HG03439 (cell line): ENCODE measurements at regions not wholly inside any gene's neighbourhood (a gene's known extent, or its start where the extent isn't known, plus 50 kb on each side); places are given as distances from the start of the nearest gene placed in this dataset.

ENCODE experiments used
- ATAC-seq: cut with Tn5 transposase; IDR thresholded peaks from one replicate; pipeline ENCODE4 v1.9.1; 2021; ENCODE audit warnings: mild to moderate bottlenecking, moderate library complexity; ENCODE audit not compliant: unreplicated experiment

DNA sequence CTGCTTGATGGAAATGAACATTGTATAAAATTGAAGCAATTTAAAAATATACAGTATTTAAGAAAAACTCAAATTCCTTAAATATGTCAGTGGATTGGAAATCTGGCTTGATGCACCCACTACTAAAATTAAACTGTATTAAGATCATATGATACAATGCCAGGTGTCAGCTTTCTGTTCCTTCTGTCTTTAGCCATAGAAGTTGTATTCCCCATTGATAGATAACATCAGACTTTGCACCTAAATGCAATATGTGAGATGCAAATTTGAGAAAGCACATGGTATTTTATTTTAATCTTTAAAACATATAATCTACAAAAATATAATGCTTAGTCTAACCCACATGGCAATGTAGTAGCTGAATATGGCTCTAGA, 697.4 kb upstream of the WWC1 start:
- no peak for ATAC-seq

DNA sequence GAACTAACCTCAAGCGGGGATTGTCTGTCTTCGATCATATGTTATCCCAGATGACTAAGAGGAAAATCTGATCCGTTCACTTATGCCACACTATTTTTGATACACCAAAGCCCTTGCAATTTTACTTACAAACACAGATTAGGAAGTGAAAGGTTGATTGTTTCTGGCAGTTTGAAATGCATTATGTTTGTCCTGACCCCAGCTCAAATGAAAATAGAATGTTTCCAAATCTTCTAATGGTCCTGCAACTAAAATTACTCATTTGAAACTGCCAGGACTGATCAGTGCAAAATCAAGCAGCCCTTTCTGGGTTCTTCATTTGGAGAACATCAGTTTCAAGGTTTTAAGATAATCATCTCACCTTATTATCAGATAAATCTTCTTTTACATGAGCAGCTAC, 696.7 kb upstream of the WWC1 start:
- ATAC-seq: no peak

DNA sequence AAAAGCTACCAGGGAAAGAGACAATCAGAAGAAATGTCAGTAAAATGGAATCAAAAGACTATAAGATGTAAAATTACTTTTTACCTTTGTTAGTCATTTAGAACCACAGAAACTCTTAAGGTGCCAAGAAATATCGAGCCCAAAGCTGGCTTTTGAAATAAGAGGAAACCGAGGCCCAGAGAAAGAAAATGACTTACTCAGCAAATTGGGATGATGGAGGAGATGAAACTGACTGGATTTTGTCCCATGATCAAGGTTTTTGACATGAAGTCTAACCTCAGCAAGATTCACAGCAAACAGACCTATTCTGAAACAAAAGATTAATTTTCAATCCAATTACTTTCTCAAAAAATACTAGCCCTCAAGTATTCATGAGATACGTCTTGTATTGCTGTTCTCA, 696.2 kb upstream of the WWC1 start:
- ATAC-seq: no peak

DNA sequence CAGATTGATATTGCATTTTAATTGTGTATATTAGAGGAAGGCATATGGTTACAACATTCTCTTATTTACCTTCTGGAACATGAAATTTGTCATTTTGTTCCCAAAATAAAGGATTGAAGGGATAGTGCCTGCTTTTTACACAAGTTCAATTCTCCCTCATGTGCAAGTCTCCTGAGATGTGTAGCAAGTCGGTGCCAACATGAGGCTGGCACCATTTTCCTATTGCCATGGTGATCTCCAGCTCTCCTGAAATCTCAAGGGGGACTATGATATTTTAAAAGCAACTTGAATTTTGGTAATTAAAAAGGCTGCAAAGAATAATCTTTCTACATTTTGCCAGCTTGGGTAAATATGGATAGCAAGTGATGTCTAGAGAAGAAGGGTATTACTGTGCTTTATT, 693.3 kb upstream of the WWC1 start:
- ATAC-seq: no peak

DNA sequence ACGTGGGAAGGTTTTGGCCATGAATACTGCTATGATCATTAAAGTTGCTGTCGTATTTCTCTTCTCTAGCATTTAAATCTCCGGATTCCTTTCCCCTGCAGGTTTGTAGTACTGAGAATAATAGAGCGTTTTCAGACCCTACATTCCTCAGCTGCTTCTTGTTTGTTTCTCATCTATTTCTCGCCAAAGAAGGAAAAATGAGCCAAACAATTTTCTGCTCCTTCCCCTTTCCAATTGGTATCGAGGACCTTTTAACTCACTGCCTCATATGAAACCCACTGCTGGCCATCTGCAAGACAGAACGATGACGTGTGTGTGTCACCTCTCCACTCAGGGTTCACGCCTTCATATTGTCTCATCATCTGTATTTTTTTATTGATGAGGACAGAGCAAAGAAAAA, 689.4 kb upstream of the WWC1 start:
- no peak for ATAC-seq

DNA sequence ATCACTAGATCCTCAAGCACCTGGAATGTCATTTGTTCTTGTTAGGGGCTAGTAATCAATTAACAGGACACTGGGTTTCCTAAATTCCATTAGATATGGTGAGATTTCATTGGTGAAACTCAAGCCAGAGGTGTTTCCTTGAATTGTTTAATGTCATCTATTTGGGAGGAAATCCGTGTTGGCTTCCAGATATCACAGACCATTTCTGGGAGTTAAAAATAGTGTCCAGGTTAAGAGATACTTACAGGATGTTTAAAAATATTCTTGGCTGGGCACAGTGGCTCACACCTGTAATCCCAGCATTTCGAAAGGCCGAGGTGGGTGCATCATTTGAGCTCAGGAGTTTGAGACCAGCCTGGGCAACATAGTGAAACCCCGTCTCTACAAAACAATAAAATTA, 688.3 kb upstream of the WWC1 start:
- ATAC-seq: no peak

DNA sequence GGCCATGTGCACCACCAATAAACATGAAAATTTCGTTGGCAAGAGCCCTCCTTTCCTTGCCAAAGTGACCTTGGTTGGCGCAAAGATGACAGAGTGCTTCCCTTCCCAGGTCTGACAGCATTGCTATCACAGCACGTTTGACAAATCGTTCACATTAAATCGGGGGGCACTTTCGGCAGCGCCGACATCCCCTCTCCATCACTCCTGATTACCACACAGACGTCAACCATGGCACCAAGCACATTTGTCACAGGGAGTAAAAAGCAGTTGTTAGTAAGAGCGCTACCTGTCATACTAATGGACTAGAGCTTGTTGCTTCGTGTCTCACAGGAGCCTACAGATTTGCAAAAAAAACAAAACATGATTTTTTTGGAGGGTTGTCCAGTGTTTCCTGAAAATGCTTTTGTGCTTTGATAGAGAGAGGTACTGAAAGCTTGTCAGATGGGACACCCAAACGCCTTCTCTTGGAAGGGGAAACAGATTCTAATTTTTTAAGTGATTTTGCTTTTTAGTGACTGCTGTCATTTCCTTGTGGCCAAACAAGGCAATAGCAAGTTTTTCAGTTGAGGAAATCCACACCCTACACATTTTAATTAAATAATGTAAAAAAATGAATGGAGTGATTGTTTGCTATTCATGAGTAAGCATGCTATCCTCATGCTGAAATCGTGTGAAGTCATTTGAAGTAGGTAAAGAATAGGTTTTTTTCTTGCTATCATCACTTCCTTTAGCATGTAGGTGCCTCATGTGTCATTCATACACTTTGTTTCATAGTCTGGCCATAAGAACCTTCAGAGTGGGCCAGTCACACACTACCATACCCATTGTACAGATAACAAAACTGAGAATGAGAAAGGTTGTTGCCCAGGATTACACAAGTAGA, 682.8 kb upstream of the WWC1 start:
- no peak for ATAC-seq

DNA sequence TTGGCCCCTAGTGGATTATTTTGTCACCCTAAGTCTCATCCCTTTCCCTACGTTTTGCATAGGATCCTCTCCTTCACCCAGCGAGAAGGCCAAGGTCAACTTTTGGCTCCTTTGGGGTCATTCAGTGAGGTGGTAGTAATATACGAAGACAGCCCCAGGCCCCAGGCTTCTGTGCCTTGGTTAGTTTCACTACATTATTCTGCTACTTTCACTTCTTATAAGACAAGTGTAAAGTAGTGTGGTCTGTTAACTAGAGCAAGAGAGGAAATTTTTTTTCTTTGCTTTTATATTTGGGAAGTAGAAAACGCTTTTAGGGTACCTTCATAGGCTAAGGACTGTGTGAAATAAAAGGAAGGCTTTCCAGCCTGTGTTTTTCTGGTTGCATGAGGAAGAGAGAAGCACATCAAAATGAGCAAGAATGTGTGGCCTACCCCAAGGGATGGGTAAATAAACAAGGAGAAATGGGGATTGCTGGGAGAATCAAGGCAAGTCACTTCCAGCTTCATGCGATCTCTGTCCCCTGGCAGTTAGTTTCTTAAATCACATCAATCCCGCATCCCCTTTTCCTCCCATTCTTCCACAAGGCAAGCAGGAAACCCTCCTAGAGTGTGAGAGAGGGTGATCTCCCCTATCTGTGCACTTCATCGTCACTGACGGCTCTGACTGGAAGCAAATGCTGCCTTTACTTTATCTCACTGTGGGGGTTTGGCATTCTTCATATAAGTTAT, 677.0 kb upstream of the WWC1 start:
- ATAC-seq: no peak

DNA sequence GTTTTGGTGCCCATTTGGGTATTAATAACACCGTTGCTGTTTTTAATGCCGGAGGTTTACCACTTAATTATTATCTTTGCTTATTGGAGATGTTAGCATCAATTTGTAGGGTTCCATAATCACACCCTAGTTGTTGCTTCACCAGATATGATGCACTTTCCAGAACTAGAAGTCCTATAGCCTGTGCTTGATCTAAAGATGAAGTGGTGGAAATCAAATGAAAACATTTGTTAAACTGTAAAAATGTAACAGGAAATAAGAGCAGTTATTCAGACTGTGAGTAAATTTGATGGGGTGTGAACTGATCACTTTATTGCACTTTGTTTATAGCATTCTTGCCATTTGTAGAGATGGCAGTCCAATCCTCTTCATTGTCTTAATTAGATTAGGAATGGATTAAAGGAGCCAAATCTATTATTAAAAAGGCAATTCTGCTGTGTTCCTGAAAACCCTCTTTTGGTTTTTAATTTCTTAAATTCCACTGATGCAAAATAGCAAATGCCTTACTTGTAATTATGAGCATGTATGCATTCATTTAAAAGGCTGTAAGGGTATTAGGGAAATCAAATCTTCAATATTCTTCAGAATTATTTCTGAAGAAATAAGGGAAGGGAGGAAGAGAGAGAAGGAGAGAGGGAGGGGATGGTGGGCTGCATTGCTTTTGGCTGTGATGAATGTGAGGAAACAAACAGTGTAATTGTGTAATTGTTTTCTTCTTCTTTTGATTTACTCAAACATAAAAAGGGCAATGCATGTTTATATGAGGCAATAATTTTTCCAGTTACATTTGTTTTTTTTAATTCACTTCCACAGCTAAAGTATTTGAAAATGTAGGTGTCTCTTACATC, 675.2 kb upstream of the WWC1 start:
- no peak for ATAC-seq

DNA sequence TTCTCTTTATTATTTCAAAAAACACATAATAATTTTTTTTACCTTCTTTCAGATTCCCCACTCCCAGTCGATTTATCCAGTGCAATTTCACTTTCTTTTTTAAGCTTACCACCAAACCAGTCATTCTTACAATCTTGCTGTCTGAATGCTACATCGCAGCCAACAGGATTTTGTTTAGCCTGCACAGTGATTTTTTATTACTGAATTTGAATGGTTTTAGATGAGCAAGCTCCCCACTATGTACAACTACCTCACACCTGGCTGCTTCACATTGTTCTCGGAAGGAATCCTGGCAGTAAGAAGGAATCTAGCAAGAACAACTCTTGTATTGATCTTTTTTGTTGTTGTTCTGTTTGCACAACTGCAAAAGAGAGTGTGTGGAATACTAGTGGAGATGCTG, 668.1 kb upstream of the WWC1 start:
- ATAC-seq: no peak

DNA sequence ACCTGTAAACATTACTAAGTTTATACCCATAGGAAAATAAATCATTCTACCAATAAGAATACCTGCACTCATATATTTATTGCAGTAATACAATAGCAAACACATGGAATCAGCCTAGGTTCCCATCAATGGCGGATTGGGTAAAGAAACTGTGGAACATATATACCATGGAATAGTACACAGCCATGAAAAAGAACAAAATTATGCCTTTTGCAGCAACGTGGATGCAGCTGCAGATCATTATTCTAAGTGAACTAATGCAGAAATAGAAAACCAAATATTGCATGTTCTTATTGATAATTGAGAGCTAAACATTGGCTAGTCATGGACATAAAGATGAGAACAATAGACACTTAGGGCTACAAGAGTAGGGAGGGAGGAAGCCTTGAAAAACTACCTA, 667.4 kb upstream of the WWC1 start:
- no peak for ATAC-seq

DNA sequence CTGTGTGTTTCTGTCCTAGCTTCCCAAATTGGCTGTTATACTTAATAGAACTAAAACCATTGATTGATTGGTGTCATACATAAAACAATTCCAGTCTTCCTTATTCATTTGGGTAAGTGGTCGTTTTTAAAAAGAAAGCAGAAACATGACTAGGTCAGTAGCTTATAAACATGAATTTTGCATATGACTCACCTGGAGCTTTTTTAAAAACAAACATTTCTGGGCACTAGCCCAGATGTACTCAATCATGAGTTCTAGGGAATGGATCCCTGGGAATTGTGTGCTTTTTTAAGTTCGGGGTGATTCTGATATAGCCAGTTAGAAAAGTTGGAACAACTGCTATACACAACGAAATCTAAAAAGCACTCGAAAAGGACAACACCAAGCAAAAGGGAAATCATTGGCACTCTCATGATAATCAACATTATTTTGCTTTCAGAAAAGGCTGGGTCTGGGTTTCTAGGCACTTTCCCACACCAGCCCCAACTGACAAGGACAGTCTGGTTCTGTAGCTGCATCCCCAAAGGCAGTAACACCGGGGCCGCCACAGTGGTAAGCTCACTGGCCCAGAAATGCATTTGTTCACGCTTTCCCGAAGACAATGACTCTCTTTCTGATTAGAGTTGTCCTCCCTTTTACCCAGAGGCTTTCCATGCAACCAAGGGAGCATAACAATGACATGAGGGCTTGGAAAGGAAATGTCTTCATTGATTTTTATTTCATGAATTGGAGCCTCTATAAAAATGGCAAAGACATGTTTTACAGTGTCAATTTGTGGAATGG, 664.9 kb upstream of the WWC1 start:
- no peak for ATAC-seq

DNA sequence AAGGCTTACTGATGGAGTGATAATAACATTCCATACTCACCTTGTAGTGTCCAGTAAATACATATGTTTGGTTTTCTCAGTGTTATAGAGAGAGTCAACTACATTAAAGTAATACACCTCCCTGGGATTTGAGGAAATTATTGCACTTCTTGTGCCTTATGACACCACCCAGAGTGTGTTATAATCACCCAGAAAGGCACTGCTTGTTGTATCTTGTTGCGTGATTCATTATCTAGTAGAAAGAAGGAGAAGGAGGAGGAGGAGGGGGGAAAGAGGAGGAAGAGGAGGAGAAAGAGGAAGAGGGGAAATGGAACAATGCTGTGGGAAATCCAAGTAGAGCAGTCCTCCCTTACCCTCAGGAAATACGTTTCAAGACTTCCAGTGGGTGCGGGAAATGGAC, 661.8 kb upstream of the WWC1 start:
- ATAC-seq: no peak

DNA sequence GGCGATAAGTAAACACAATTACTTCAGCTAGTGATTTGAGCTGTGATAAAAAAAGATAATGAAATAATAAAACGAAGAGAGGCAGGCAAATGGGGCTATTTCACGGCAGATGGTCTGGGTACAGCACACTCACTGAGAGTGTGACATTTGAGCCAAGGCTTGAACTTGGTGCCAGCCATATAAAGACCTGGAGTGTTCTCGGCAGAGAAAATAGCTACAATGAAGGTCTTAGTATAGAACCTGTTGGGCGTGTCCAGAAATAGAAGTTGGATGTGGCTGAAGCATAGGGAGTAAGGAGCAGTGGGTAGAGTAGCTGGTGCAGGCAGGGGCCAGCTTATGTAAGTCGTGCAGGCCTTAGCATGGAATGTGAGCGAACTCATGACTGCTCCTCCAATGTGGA, 660.3 kb upstream of the WWC1 start:
- no peak for ATAC-seq

DNA sequence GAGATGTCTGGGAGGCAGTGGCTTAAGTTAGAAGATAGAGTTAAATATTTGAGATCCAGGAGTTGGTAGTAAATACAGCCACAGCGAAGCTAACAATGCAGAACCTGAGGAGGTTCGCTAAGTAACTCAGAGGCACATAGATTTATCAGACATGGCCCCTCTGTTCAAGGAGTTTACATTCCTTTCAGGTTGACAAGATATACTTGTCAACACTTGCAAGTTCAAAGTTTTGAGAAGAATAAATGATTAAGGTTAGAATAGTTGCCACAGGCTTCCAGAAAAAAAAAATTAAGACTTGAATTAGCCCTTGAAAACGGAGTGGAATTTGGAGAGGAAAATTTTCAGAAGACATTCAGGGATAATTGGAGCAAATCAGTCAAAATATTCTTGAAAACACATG, 658.3 kb upstream of the WWC1 start:
- no peak for ATAC-seq

DNA sequence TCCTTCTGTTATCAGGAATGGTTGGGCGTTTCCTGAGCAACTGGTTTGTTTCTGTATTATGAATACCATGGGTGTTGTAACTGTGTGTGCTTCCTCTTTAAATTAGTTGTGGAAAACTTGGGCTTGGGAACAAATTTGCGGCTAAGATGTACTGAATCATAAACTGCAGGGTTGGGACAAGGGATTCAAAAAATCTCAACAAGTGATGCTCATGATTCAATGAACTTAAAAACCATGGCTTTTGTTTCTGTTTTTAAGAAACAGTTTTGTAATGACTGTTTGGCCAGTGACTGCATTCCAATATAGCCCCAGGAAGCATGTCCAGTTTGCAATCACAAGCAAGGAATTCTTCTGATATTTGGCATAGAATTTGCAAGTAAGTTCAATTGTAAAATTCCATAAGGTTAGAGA, 657.5 kb upstream of the WWC1 start:
- ATAC-seq: no peak

DNA sequence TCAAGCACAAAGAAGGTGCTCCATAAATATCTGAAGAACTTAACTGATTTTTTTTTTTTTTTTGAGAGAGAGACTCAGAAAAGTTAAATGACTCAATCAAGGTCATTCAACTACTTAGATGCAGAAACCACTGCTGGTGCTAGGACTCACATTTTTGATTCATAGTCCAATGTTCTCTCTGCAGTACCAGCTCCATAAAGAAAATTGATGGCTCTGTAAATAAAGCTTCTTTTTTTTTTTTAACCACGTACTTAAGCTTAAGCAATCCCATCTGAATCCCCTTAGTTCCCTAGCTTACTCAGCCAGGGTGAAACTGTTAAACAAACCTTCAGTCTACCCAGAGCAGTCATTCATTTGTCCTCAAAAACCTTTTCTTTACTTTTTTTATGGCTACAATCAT, 657.0 kb upstream of the WWC1 start:
- no peak for ATAC-seq

DNA sequence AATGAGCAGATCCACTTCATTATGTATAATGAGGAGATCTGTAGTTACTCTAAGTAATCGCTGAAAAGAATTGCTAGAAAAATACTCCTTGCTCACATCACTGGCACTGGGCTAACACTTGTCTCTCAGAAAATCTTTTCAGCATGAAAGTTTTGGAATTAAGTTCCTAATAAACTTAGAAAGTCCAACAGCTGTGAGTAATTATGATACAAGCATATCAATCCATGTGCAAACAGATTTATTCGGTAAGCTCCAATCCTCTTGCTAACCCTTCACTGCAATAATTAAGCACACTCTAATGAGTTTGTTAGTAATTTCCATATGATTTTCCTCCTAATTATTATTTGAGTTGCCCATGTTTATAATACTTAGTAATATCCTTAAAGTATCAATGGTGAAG, 652.6 kb upstream of the WWC1 start:
- ATAC-seq: no peak

DNA sequence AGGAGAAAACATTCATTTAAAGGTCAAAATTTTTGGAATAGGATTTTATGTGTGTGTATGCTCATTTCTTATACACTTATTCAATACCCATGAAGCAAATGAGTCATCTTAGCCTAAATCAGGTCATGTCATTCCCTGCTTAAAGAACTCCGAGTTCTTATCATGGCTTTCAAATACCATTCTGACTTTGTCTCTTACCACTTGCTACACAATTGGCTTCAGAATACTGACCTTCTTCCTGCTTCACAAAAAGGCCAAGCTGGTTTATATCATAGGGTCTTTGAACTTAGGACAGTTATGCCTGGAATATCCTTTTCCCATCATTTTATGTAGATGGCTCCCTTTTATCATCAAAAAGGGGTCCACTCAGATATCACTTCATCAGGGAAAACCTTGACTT, 652.2 kb upstream of the WWC1 start:
- no peak for ATAC-seq

DNA sequence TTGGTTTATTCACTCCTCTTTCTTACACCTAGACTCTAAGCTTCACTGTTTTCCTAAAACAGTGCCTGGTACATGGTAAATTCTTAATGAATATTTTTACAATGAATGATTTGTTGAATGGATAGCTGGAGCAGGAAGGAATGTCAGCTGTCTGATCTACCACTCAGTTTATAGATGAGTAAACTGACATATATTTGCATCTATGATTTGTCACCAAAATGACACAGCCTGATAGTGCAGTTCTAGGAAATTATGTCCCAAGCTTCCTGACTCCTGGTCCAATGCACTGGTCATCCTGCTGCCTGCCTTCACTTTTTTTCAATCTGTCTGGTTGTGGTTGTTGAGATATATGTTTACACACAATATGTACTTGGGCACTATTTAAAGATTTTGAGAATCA, 651.7 kb upstream of the WWC1 start:
- ATAC-seq: no peak

DNA sequence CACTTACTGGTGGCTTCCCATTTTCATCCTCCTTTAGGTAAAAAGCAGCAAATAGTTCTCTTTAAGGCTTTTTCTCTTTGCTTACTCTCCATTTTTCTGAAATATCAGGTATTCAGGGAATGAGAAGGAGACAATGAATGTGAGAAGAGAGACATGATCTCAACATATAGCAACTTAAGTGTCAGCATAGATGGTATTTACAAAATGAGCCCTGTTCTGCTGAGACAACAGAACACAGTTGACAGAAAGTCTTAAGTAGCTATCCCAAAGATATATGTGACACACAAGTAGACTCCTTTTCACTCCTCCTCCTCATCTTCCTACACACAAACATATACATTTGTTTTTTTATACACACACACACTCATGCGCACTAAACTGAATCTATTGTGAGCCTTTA, 649.3 kb upstream of the WWC1 start:
- ATAC-seq: no peak
